ENCODE measurements at regions not wholly inside any gene's neighbourhood (a gene's known extent, or its start where the extent isn't known, plus 50 kb on each side); places are given as distances from the start of the nearest gene placed in this dataset.

DNA sequence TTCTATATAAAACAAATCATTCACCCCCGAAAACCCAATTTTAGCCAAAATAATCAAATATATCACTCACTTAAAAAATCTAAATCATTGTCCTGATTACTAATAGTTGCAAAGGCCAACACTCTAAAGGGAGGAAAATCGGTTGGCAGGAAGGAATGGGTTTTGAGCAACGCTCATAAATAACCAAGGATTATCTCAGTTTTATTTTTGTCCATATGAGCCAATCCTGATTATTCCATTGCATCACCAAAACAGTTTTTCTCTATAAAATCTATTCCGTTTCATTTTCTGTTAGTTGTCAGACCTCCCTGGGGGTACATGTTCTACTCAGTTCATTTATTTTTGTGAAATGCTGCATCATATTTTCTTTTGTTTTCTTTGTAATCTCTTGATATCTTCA, 174.1 kb downstream of the LRATD1 start:
- Histone ChIP-seq H3K27ac (ENCODE audit: low read length) (no peak overlapping the region), H3K4me1 (ENCODE audit: control insufficient read depth, insufficient read depth, low read length) (no peaks in the 10 kb centered on the region), H3K4me3 (ENCODE audit: low read depth in 2 of 2, low read length in 2 of 2) (no peak overlapping the region), H3K9me3 (ENCODE audit: control insufficient read depth, insufficient read depth, low read depth, low read length) (no peaks in the 10 kb centered on the region), H3K36me3 (ENCODE audit: control insufficient read depth, insufficient read depth, low read length) (no peaks in the 10 kb centered on the region), H3K27me3 (ENCODE audit: control insufficient read depth, insufficient read depth, low read length) (no peaks in the 10 kb centered on the region)
- ATAC-seq, result no peak
- DNase-seq (ENCODE audit: low read depth, low spot score), result no peak
- ChIA-PET POLR2A (no interaction called here), CTCF (no interaction called here)
- in situ Hi-C loops (cut with HindIII; ENCODE audit: low pct_unique_long_range_greater_than_20kb, low sequenced_read_pairs), result no loop called here
- TF ChIP-seq, protein P1, sequence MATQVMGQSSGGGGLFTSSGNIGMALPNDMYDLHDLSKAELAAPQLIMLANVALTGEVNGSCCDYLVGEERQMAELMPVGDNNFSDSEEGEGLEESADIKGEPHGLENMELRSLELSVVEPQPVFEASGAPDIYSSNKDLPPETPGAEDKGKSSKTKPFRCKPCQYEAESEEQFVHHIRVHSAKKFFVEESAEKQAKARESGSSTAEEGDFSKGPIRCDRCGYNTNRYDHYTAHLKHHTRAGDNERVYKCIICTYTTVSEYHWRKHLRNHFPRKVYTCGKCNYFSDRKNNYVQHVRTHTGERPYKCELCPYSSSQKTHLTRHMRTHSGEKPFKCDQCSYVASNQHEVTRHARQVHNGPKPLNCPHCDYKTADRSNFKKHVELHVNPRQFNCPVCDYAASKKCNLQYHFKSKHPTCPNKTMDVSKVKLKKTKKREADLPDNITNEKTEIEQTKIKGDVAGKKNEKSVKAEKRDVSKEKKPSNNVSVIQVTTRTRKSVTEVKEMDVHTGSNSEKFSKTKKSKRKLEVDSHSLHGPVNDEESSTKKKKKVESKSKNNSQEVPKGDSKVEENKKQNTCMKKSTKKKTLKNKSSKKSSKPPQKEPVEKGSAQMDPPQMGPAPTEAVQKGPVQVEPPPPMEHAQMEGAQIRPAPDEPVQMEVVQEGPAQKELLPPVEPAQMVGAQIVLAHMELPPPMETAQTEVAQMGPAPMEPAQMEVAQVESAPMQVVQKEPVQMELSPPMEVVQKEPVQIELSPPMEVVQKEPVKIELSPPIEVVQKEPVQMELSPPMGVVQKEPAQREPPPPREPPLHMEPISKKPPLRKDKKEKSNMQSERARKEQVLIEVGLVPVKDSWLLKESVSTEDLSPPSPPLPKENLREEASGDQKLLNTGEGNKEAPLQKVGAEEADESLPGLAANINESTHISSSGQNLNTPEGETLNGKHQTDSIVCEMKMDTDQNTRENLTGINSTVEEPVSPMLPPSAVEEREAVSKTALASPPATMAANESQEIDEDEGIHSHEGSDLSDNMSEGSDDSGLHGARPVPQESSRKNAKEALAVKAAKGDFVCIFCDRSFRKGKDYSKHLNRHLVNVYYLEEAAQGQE (IDR thresholded peaks at IDR 0.05; ENCODE audit: insufficient read depth in 1 of 2, low read depth in 2 of 2, low read length in 1 of 2), result no peak
- TF ChIP-seq POLR2AphosphoS5 (IDR thresholded peaks at IDR 0.05; ENCODE audit: low read depth, low read length) (no peak), TCF7L2 (IDR thresholded peaks at IDR 0.05; ENCODE audit: low read depth, low read length) (no peak), SIN3A (IDR thresholded peaks at IDR 0.05; ENCODE audit: borderline replicate concordance, insufficient read depth, low read depth, low read length) (no peak)
- TF ChIP-seq, protein P2, sequence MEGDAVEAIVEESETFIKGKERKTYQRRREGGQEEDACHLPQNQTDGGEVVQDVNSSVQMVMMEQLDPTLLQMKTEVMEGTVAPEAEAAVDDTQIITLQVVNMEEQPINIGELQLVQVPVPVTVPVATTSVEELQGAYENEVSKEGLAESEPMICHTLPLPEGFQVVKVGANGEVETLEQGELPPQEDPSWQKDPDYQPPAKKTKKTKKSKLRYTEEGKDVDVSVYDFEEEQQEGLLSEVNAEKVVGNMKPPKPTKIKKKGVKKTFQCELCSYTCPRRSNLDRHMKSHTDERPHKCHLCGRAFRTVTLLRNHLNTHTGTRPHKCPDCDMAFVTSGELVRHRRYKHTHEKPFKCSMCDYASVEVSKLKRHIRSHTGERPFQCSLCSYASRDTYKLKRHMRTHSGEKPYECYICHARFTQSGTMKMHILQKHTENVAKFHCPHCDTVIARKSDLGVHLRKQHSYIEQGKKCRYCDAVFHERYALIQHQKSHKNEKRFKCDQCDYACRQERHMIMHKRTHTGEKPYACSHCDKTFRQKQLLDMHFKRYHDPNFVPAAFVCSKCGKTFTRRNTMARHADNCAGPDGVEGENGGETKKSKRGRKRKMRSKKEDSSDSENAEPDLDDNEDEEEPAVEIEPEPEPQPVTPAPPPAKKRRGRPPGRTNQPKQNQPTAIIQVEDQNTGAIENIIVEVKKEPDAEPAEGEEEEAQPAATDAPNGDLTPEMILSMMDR (IDR thresholded peaks at IDR 0.05), result no peak
- intact Hi-C loops (cut with micrococcal nuclease; ENCODE audit: unreplicated experiment), result no loop called here
- BruUV-seq (replicated peaks), result no TSS peak

DNA sequence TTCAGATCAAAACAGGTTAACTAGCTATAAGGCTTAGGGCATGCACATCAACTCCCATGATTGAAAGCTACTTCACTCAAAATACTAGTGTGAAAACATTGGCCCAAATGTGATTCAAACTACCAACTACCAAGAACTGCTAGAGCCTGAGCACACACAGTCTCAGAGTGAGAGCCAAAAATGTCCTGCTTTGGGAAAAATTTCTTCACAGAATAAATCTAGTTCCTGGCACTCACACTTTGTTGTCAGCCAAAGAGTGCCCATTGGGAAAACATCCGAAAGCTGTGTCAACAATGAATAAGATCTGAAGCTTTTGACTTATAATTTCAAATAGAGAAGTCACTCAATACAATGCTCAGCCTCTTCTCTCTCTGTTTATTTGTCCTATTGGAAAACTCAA, 182.7 kb downstream of the LRATD1 start:
- CTCF ChIA-PET, result no interaction called here
- POLR2A ChIA-PET, result no interaction called here
- Histone ChIP-seq H3K27ac (ENCODE audit: low read length) (no peak overlapping the region), H3K36me3 (ENCODE audit: control insufficient read depth, insufficient read depth, low read length) (no peaks in the 10 kb centered on the region), H3K4me1 (ENCODE audit: control insufficient read depth, insufficient read depth, low read length) (no peaks in the 10 kb centered on the region), H3K9me3 (ENCODE audit: control insufficient read depth, insufficient read depth, low read depth, low read length) (no peaks in the 10 kb centered on the region), H3K27me3 (ENCODE audit: control insufficient read depth, insufficient read depth, low read length) (no peaks in the 10 kb centered on the region), H3K4me3 (ENCODE audit: low read depth in 2 of 2, low read length in 2 of 2) (no peak overlapping the region)
- DNase-seq (ENCODE audit: low read depth, low spot score) (no peak), ATAC-seq (no peak)
- intact Hi-C loops (cut with micrococcal nuclease; ENCODE audit: unreplicated experiment) (no loop called here), in situ Hi-C loops (cut with HindIII; ENCODE audit: low pct_unique_long_range_greater_than_20kb, low sequenced_read_pairs) (no loop called here)
- TF ChIP-seq, protein P1 (IDR thresholded peaks at IDR 0.05; ENCODE audit: insufficient read depth in 1 of 2, low read depth in 2 of 2, low read length in 1 of 2), result no peak
- no peak for TF ChIP-seq POLR2AphosphoS5 (IDR thresholded peaks at IDR 0.05; ENCODE audit: low read depth, low read length)
- TF ChIP-seq SIN3A (IDR thresholded peaks at IDR 0.05; ENCODE audit: borderline replicate concordance, insufficient read depth, low read depth, low read length), result no peak
- no TSS peak for BruUV-seq (replicated peaks)

All from Panc1 (cell line).